BLaER1 (cell line): ENCODE measurements at regions not wholly inside any gene's neighbourhood (a gene's known extent, or its start where the extent isn't known, plus 50 kb on each side); places are given as distances from the start of the nearest gene placed in this dataset.

Experiments
- H3K27ac ChIP-seq: shearing (Covaris generic); formaldehyde crosslinking; 2 replicates; pipeline ENCODE4 v1.8.1; 2022
- H3K27me3 ChIP-seq: shearing (Covaris generic); formaldehyde crosslinking; 2 replicates; pipeline ENCODE4 v1.8.1; 2022
- H3K36me3 ChIP-seq: shearing (Covaris generic); formaldehyde crosslinking; 2 replicates; pipeline ENCODE4 v1.8.1; 2022
- H3K4me1 ChIP-seq: shearing (Covaris generic); formaldehyde crosslinking; 2 replicates; pipeline ENCODE4 v1.8.1; 2022
- H3K4me2 ChIP-seq: shearing (Covaris generic); formaldehyde crosslinking; 2 replicates; pipeline ENCODE4 v1.8.1; 2022
- H3K4me3 ChIP-seq: shearing (Covaris generic); formaldehyde crosslinking; 2 replicates; pipeline ENCODE4 v1.8.1; 2022
- H3K9ac ChIP-seq: shearing (Covaris generic); formaldehyde crosslinking; 2 replicates; pipeline ENCODE4 v1.8.1; 2022
- H3K9me3 ChIP-seq: shearing (Covaris generic); formaldehyde crosslinking; 2 replicates; pipeline ENCODE4 v1.8.1; 2022
- H4K20me1 ChIP-seq: shearing (Covaris generic); formaldehyde crosslinking; 2 replicates; pipeline ENCODE4 v1.8.1; 2022
- Cebpa-rat ChIP-seq: shearing (Covaris generic); IDR thresholded peaks from 2 replicates; pipeline ENCODE4 v1.8.1; 2022

- peaks cover 22% of the 10 kb centered on the region; the same call in 1 of the 2 replicates for H4K20me1 ChIP-seq
- no peaks in the 10 kb centered on the region for H3K9me3 ChIP-seq
- no peaks in the 10 kb centered on the region for H3K36me3 ChIP-seq
- H3K4me2 ChIP-seq = peak overlapping the region; percentile 22; the same call in 1 of the 2 replicates
- H3K4me3 ChIP-seq = no peak overlapping the region
- peaks cover 15% of the 10 kb centered on the region for H3K4me1 ChIP-seq
- H3K27ac ChIP-seq = no peak overlapping the region
- no peak overlapping the region for H3K9ac ChIP-seq
- no peak for TF ChIP-seq Cebpa-rat
- peaks cover 97% of the 10 kb centered on the region for H3K27me3 ChIP-seq
These were observed 76.7 kb downstream of the FRMPD3 start for GRCh38 chrX:107526141-107526540.

GRCh38 chrX:107530141-107530540, 80.7 kb downstream of the FRMPD3 start:
- Histone ChIP-seq H3K4me1 (peaks cover 8% of the 10 kb centered on the region; the same call in 1 of the 2 replicates), H3K9ac (no peak overlapping the region), H3K36me3 (no peaks in the 10 kb centered on the region), H3K4me3 (no peak overlapping the region), H3K27me3 (peaks cover 96% of the 10 kb centered on the region), H3K9me3 (no peaks in the 10 kb centered on the region), H4K20me1 (peaks cover 12% of the 10 kb centered on the region; the same call in 1 of the 2 replicates), H3K4me2 (no peak overlapping the region), H3K27ac (no peak overlapping the region)
- TF ChIP-seq Cebpa-rat = no peak

- H4K20me1 ChIP-seq = no peaks in the 10 kb centered on the region; the same call in 1 of the 2 replicates
- H3K9me3 ChIP-seq = no peaks in the 10 kb centered on the region
- H3K4me1 ChIP-seq = no peaks in the 10 kb centered on the region
- peaks cover 58% of the 10 kb centered on the region for H3K27me3 ChIP-seq
- H3K36me3 ChIP-seq = no peaks in the 10 kb centered on the region
- H3K4me2 ChIP-seq = no peak overlapping the region
- no peak overlapping the region for H3K27ac ChIP-seq
- no peak for TF ChIP-seq Cebpa-rat
- H3K4me3 ChIP-seq = no peak overlapping the region
- H3K9ac ChIP-seq = no peak overlapping the region
These were observed 88.4 kb downstream of the FRMPD3 start for GRCh38 chrX:107537815-107538214.

DNA sequence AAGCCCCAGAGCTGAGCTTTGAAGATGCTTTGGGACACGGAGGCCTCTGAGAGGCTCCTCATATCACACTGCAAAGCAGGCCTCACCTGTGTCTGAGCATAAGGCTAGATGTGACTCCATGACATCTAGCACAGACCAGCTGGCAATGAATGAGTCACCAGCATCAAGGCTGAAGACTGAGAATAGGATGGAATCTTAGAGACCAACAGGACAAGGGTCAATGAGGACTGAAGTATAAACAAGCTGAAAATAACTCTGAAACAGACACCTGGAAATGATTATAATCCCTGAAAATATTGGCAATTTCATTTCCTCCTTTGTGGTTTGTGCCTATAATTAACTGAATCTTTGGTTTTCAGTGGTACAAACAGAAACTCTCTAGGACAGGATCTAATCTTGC, 87.1 kb upstream of the PRPS1 start:
- Histone ChIP-seq H3K4me1 (no peaks in the 10 kb centered on the region), H3K27me3 (peaks cover 44% of the 10 kb centered on the region), H4K20me1 (no peaks in the 10 kb centered on the region), H3K4me3 (no peak overlapping the region), H3K36me3 (no peaks in the 10 kb centered on the region), H3K4me2 (no peak overlapping the region), H3K9ac (no peak overlapping the region), H3K9me3 (no peaks in the 10 kb centered on the region), H3K27ac (no peak overlapping the region)
- TF ChIP-seq Cebpa-rat = no peak

- Histone ChIP-seq H4K20me1 (no peaks in the 10 kb centered on the region), H3K4me2 (no peak overlapping the region), H3K27ac (no peak overlapping the region), H3K27me3 (peaks cover 45% of the 10 kb centered on the region), H3K36me3 (no peaks in the 10 kb centered on the region), H3K4me3 (no peak overlapping the region), H3K9ac (no peak overlapping the region), H3K9me3 (no peaks in the 10 kb centered on the region), H3K4me1 (no peaks in the 10 kb centered on the region)
- TF ChIP-seq Cebpa-rat = no peak
These were observed 86.3 kb upstream of the PRPS1 start for GRCh38 chrX:107542040-107542439.

DNA sequence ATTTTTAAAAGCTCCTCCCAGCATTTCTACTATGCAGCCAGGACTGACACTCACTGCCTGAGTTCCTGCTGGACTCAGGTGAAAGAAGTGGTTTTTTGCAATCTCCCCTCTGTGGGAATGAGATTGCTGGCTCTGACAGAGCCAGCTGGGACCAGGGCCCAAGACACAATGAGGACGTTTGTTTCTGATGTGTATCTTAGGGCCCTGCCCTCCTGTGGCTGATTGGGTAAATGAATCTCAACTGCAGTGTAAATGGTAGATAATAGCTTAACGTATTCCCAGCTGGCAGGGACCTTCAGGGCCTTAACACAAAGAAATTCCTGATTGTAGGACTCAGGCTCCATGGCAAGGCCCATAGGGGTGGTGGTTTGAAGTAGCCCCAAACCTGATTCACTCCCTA, 85.8 kb upstream of the PRPS1 start:
- no peak for TF ChIP-seq Cebpa-rat
- no peak overlapping the region for H3K9ac ChIP-seq
- H3K9me3 ChIP-seq = no peaks in the 10 kb centered on the region
- no peak overlapping the region for H3K4me3 ChIP-seq
- H3K4me1 ChIP-seq = no peaks in the 10 kb centered on the region
- H3K4me2 ChIP-seq = no peak overlapping the region
- H4K20me1 ChIP-seq = no peaks in the 10 kb centered on the region
- H3K27ac ChIP-seq = no peak overlapping the region
- H3K36me3 ChIP-seq = no peaks in the 10 kb centered on the region
- H3K27me3 ChIP-seq = peaks cover 45% of the 10 kb centered on the region

DNA sequence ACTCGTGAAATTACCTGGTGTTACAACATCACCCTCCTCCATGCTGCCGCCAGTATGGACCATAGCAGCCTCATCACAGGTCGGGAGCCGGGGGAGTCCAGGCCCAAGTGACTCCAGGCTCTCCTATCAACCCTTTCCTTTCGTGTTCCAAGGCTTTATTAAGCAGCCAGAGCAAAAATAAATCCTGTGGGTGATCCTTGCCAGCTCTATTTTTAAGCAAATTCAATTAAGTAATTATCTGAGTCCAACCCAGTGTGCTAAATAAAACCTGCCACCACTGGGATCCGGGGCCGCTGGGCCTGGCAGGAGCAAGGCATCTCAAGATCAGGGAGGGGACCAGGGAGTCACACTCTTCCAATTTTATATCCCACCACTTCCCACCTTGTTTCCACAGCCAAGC, 80.7 kb upstream of the PRPS1 start:
- no peaks in the 10 kb centered on the region for H3K36me3 ChIP-seq
- H3K4me3 ChIP-seq = no peak overlapping the region
- H3K27me3 ChIP-seq = peaks cover 73% of the 10 kb centered on the region
- no peaks in the 10 kb centered on the region for H3K4me1 ChIP-seq
- no peaks in the 10 kb centered on the region; the same call in 1 of the 2 replicates for H4K20me1 ChIP-seq
- H3K9ac ChIP-seq = no peak overlapping the region
- H3K9me3 ChIP-seq = no peaks in the 10 kb centered on the region
- H3K27ac ChIP-seq = no peak overlapping the region
- TF ChIP-seq Cebpa-rat = no peak
- no peak overlapping the region for H3K4me2 ChIP-seq

GRCh38 chrX:107548775-107549174, 79.5 kb upstream of the PRPS1 start:
- H3K9ac ChIP-seq = no peak overlapping the region
- H3K27ac ChIP-seq = no peak overlapping the region
- no peak overlapping the region for H3K4me2 ChIP-seq
- no peaks in the 10 kb centered on the region for H3K36me3 ChIP-seq
- H3K4me1 ChIP-seq = no peaks in the 10 kb centered on the region
- H4K20me1 ChIP-seq = no peaks in the 10 kb centered on the region; the same call in 1 of the 2 replicates
- TF ChIP-seq Cebpa-rat = no peak
- peaks cover 85% of the 10 kb centered on the region for H3K27me3 ChIP-seq
- no peak overlapping the region for H3K4me3 ChIP-seq
- H3K9me3 ChIP-seq = no peaks in the 10 kb centered on the region

DNA sequence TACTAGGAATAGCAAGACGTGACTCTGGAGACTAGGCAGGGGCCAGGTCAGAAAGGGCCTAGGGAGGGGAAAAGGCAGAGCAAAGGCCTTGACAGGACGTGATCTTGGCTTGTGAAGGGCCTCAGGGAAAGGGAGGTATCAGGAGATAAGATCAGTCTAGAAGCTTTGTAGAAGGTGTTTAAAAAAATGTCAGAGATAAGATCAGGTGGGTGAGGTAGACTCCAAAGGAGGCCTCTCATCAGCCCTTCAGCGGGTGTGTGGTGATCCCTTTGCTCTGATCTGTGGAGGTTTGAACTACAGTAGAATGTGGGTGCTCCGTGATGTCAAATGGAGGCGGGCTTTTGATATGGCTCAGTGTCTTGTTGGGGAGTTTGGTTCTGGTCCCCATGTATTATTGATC, 78.8 kb upstream of the PRPS1 start:
- Histone ChIP-seq H3K4me2 (no peak overlapping the region), H3K4me1 (no peaks in the 10 kb centered on the region), H3K36me3 (no peaks in the 10 kb centered on the region), H3K9me3 (no peaks in the 10 kb centered on the region), H3K27ac (no peak overlapping the region), H3K27me3 (peaks cover 92% of the 10 kb centered on the region), H3K9ac (no peak overlapping the region), H4K20me1 (no peaks in the 10 kb centered on the region; the same call in 1 of the 2 replicates), H3K4me3 (no peak overlapping the region)
- TF ChIP-seq Cebpa-rat = no peak

DNA sequence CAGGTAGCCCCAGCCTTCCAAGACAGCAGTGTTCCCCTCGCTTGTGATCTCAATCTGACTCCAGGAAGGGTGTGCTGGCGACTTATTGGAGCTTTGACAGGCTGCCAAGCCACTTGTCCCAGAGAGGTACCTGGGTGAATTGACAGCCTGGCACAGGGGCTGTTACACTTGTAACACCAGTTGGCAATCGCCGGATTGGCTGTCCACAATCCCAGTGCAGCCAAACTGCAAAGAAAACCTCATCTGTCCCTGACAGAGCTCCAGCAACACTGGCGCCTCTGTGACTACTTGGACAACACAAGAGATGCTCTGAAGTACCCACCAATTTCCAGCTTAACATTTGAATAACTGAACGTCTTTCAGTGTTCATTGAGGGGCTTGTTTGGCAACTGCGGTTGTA, 76.8 kb upstream of the PRPS1 start:
- no peak overlapping the region for H3K9ac ChIP-seq
- H3K4me2 ChIP-seq = no peak overlapping the region
- H3K4me3 ChIP-seq = no peak overlapping the region
- no peak for TF ChIP-seq Cebpa-rat
- H3K36me3 ChIP-seq = no peaks in the 10 kb centered on the region
- no peaks in the 10 kb centered on the region; the same call in 1 of the 2 replicates for H4K20me1 ChIP-seq
- H3K9me3 ChIP-seq = no peaks in the 10 kb centered on the region
- H3K27me3 ChIP-seq = peaks cover 100% of the 10 kb centered on the region
- no peaks in the 10 kb centered on the region for H3K4me1 ChIP-seq
- H3K27ac ChIP-seq = no peak overlapping the region

DNA sequence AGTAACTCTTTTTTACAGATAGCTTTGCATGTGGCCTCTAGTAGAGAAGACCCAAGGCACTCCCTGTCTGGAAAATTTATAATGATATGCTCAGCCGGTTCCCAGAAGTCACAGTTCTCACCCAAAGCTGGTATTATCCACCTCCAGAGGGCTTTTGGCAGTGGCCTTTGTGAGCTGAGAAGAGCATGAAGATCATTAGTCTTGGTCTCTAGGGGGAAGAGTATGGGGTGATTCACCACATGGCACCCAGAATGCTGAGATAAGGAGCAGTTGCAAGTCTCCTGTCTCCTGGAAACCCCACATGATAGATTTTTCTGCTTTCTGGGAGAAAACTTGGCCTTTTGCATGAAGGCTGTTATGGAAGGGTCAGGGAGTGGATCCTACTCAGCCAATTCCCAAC, 75.4 kb upstream of the PRPS1 start:
- Histone ChIP-seq H3K9ac (no peak overlapping the region), H3K27me3 (peaks cover 93% of the 10 kb centered on the region), H4K20me1 (no peaks in the 10 kb centered on the region; the same call in 1 of the 2 replicates), H3K4me2 (no peak overlapping the region), H3K27ac (no peak overlapping the region), H3K9me3 (no peaks in the 10 kb centered on the region), H3K4me3 (no peak overlapping the region), H3K36me3 (no peaks in the 10 kb centered on the region), H3K4me1 (no peaks in the 10 kb centered on the region)
- TF ChIP-seq Cebpa-rat = no peak
